Neuronal stem cell (in vitro differentiated cells): ENCODE measurements at regions not wholly inside any gene's neighbourhood (a gene's known extent, or its start where the extent isn't known, plus 50 kb on each side); places are given as distances from the start of the nearest gene placed in this dataset. TPM values are rescaled to one million over a fixed set of nuclear protein-coding genes. Genes with fewer than 3 reads are reported as not detected.

Experiments used
- small RNA-seq: library from polyadenylated mRNA; stranded (forward); fragments of <200 nt; extraction: miRNeasy Mini kit (QIAGEN cat#:217004); gene quantifications from one replicate; pipeline ENCODE3, GENCODE V24; 2013; ENCODE audit not compliant: insufficient read depth

Small RNA genes lying in the stretch of these regions (small RNA-seq; reads per million reads assigned to genes)
- gene RF00284 = not detected
- not detected for gene RNA5SP371
